ENCODE measurements at regions not wholly inside any gene's neighbourhood (a gene's known extent, or its start where the extent isn't known, plus 50 kb on each side); places are given as distances from the start of the nearest gene placed in this dataset.

DNA sequence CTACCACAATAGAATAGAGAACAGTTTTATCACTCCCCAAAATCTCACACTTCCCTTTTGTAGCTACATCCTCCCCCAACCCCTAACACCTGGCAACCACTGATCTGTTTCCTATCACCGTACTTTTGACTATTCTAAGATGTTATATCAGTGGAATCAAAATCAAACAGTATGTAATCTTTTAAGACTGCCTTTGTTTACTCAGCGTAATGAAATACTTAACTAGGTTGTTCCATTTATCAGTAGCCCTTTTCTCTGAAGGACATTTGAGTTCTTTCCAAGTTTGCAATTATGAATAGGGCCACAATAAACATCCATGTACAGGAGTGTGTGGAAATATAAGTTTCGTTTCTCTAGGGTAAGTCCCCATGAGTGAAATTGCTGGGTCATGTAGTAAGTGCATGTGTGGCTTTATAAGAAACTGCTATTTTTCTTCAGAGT is 372.3 kb downstream of the SV2B start (continued):
- no peak for TF ChIP-seq PREB (CRISPR knock-in tag; IDR thresholded peaks at IDR 0.05)
- no peak for TF ChIP-seq YBX1 (IDR thresholded peaks at IDR 0.05)
- no peak for TF ChIP-seq BCOR (IDR thresholded peaks at IDR 0.05)
- TF ChIP-seq ZNF140 (CRISPR knock-in tag; IDR thresholded peaks at IDR 0.05): no peak
- TF ChIP-seq, protein P1, sequence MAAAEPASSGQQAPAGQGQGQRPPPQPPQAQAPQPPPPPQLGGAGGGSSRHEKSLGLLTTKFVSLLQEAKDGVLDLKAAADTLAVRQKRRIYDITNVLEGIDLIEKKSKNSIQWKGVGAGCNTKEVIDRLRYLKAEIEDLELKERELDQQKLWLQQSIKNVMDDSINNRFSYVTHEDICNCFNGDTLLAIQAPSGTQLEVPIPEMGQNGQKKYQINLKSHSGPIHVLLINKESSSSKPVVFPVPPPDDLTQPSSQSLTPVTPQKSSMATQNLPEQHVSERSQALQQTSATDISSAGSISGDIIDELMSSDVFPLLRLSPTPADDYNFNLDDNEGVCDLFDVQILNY (CRISPR knock-in tag; IDR thresholded peaks at IDR 0.05): no peak
- no peak for TF ChIP-seq TCFL5 (CRISPR knock-in tag; conservative IDR thresholded peaks at IDR 0.05)
- TF ChIP-seq SLC30A9 (CRISPR knock-in tag; IDR thresholded peaks at IDR 0.05): no peak
- TF ChIP-seq, protein P2, sequence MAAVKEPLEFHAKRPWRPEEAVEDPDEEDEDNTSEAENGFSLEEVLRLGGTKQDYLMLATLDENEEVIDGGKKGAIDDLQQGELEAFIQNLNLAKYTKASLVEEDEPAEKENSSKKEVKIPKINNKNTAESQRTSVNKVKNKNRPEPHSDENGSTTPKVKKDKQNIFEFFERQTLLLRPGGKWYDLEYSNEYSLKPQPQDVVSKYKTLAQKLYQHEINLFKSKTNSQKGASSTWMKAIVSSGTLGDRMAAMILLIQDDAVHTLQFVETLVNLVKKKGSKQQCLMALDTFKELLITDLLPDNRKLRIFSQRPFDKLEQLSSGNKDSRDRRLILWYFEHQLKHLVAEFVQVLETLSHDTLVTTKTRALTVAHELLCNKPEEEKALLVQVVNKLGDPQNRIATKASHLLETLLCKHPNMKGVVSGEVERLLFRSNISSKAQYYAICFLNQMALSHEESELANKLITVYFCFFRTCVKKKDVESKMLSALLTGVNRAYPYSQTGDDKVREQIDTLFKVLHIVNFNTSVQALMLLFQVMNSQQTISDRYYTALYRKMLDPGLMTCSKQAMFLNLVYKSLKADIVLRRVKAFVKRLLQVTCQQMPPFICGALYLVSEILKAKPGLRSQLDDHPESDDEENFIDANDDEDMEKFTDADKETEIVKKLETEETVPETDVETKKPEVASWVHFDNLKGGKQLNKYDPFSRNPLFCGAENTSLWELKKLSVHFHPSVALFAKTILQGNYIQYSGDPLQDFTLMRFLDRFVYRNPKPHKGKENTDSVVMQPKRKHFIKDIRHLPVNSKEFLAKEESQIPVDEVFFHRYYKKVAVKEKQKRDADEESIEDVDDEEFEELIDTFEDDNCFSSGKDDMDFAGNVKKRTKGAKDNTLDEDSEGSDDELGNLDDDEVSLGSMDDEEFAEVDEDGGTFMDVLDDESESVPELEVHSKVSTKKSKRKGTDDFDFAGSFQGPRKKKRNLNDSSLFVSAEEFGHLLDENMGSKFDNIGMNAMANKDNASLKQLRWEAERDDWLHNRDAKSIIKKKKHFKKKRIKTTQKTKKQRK (IDR thresholded peaks at IDR 0.05; ENCODE audit: borderline replicate concordance, low read depth, low read length): no peak
- peak; percentile 67; the same call in 1 of the 2 replicates for TF ChIP-seq KLF16 (IDR thresholded peaks at IDR 0.05)
- TF ChIP-seq CLOCK (CRISPR knock-in tag; IDR thresholded peaks at IDR 0.05; ENCODE audit: borderline replicate concordance): no peak
- TF ChIP-seq POLR2A (conservative IDR thresholded peaks at IDR 0.05): no peak
- TF ChIP-seq, protein P3, sequence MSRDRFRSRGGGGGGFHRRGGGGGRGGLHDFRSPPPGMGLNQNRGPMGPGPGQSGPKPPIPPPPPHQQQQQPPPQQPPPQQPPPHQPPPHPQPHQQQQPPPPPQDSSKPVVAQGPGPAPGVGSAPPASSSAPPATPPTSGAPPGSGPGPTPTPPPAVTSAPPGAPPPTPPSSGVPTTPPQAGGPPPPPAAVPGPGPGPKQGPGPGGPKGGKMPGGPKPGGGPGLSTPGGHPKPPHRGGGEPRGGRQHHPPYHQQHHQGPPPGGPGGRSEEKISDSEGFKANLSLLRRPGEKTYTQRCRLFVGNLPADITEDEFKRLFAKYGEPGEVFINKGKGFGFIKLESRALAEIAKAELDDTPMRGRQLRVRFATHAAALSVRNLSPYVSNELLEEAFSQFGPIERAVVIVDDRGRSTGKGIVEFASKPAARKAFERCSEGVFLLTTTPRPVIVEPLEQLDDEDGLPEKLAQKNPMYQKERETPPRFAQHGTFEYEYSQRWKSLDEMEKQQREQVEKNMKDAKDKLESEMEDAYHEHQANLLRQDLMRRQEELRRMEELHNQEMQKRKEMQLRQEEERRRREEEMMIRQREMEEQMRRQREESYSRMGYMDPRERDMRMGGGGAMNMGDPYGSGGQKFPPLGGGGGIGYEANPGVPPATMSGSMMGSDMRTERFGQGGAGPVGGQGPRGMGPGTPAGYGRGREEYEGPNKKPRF (IDR thresholded peaks at IDR 0.05; ENCODE audit: low read depth, low read length): no peak
- no peak for TF ChIP-seq MED1 (CRISPR knock-in tag; IDR thresholded peaks at IDR 0.05; ENCODE audit: borderline replicate concordance)
- no peak for TF ChIP-seq ID3 (CRISPR knock-in tag; IDR thresholded peaks at IDR 0.05)
- TF ChIP-seq ID3 (tag; IDR thresholded peaks at IDR 0.05): no peak
- no peak for TF ChIP-seq ZC3H8 (IDR thresholded peaks at IDR 0.05)
- TF ChIP-seq C11orf30 (IDR thresholded peaks at IDR 0.05; ENCODE audit: low read depth): peak; percentile 44; the same call in 1 of the 2 replicates
- TF ChIP-seq KLF10 (CRISPR knock-in tag; IDR thresholded peaks at IDR 0.05): no peak
